ENCODE measurements at regions not wholly inside any gene's neighbourhood (a gene's known extent, or its start where the extent isn't known, plus 50 kb on each side); places are given as distances from the start of the nearest gene placed in this dataset.

GRCh38 chr13:64997438-64997837, 2232.7 kb downstream of the PCDH9 start:
- H4K20me1 ChIP-seq (ENCODE audit: low read depth, low read length), result no peaks in the 10 kb centered on the region
- no peaks in the 10 kb centered on the region for H3K27me3 ChIP-seq (ENCODE audit: low read length)
- H3K9me3 ChIP-seq (ENCODE audit: insufficient read depth, low read length), result no peaks in the 10 kb centered on the region
- H3K27ac ChIP-seq (ENCODE audit: low read depth, low read length), result no peak overlapping the region
- H2AFZ ChIP-seq (ENCODE audit: low read depth, low read length, severe bottlenecking), result peak overlapping the region; percentile 3
- H3K4me3 ChIP-seq (ENCODE audit: insufficient read depth, low read length, poor library complexity, severe bottlenecking), result no peak overlapping the region
- no peaks in the 10 kb centered on the region for H3K9me2 ChIP-seq (replicated peaks; ENCODE audit: insufficient read depth, low read length)
- no peak for TF ChIP-seq EZH2phosphoT487 (conservative IDR thresholded peaks at IDR 0.05; ENCODE audit: low read length)
- no peak for TF ChIP-seq CTCF (IDR thresholded peaks at IDR 0.05; ENCODE audit: insufficient read depth, low read length, poor library complexity, severe bottlenecking)
- no peaks in the 10 kb centered on the region for H3F3A ChIP-seq (ENCODE audit: insufficient read depth)
- H3K79me2 ChIP-seq (ENCODE audit: insufficient read depth, low read length), result no peaks in the 10 kb centered on the region
- no peak overlapping the region for H3K4me2 ChIP-seq (ENCODE audit: low read depth, low read length, poor library complexity, severe bottlenecking)
- H3K36me3 ChIP-seq (ENCODE audit: low read length), result peaks cover 10% of the 10 kb centered on the region; the same call in 1 of the 2 replicates
- H3K9ac ChIP-seq (ENCODE audit: low read length), result no peak overlapping the region

GRCh38 chr13:64993514-64994164, 2236.5 kb downstream of the PCDH9 start:
- H2AFZ ChIP-seq (ENCODE audit: low read depth, low read length, severe bottlenecking), result peak overlapping the region; percentile 79
- no peaks in the 10 kb centered on the region for H3K9me2 ChIP-seq (replicated peaks; ENCODE audit: insufficient read depth, low read length)
- no peaks in the 10 kb centered on the region for H3K27me3 ChIP-seq (ENCODE audit: low read length)
- H3F3A ChIP-seq (ENCODE audit: insufficient read depth), result no peaks in the 10 kb centered on the region
- peaks cover 10% of the 10 kb centered on the region; the same call in 1 of the 2 replicates for H3K36me3 ChIP-seq (ENCODE audit: low read length)
- no peaks in the 10 kb centered on the region for H3K79me2 ChIP-seq (ENCODE audit: insufficient read depth, low read length)
- H3K27ac ChIP-seq (ENCODE audit: low read depth, low read length), result peak overlapping the region; percentile 30; the same call in 1 of the 2 replicates
- no peak overlapping the region for H3K9ac ChIP-seq (ENCODE audit: low read length)
- no peaks in the 10 kb centered on the region for H4K20me1 ChIP-seq (ENCODE audit: low read depth, low read length)
- no peak overlapping the region for H3K4me3 ChIP-seq (ENCODE audit: insufficient read depth, low read length, poor library complexity, severe bottlenecking)
- TF ChIP-seq CTCF (IDR thresholded peaks at IDR 0.05; ENCODE audit: insufficient read depth, low read length, poor library complexity, severe bottlenecking), result no peak
- TF ChIP-seq EZH2phosphoT487 (conservative IDR thresholded peaks at IDR 0.05; ENCODE audit: low read length), result no peak
- no peaks in the 10 kb centered on the region for H3K9me3 ChIP-seq (ENCODE audit: insufficient read depth, low read length)
- peak overlapping the region; percentile 40 for H3K4me2 ChIP-seq (ENCODE audit: low read depth, low read length, poor library complexity, severe bottlenecking)

GRCh38 chr13:64992314-64992713, 2237.8 kb downstream of the PCDH9 start:
- Histone ChIP-seq H2AFZ (ENCODE audit: low read depth, low read length, severe bottlenecking) (no peak overlapping the region), H3K9ac (ENCODE audit: low read length) (no peak overlapping the region), H3K36me3 (ENCODE audit: low read length) (peaks cover 10% of the 10 kb centered on the region; the same call in 1 of the 2 replicates), H3K27me3 (ENCODE audit: low read length) (no peaks in the 10 kb centered on the region), H3K9me2 (replicated peaks; ENCODE audit: insufficient read depth, low read length) (no peaks in the 10 kb centered on the region), H4K20me1 (ENCODE audit: low read depth, low read length) (no peaks in the 10 kb centered on the region), H3K4me3 (ENCODE audit: insufficient read depth, low read length, poor library complexity, severe bottlenecking) (no peak overlapping the region), H3K79me2 (ENCODE audit: insufficient read depth, low read length) (no peaks in the 10 kb centered on the region), H3K4me2 (ENCODE audit: low read depth, low read length, poor library complexity, severe bottlenecking) (no peak overlapping the region), H3F3A (ENCODE audit: insufficient read depth) (no peaks in the 10 kb centered on the region), H3K27ac (ENCODE audit: low read depth, low read length) (no peak overlapping the region), H3K9me3 (ENCODE audit: insufficient read depth, low read length) (no peaks in the 10 kb centered on the region)
- TF ChIP-seq CTCF (IDR thresholded peaks at IDR 0.05; ENCODE audit: insufficient read depth, low read length, poor library complexity, severe bottlenecking), result no peak
- TF ChIP-seq EZH2phosphoT487 (conservative IDR thresholded peaks at IDR 0.05; ENCODE audit: low read length), result no peak

Data from SU-DHL-6 (cell line).